ENCODE measurements at regions not wholly inside any gene's neighbourhood (a gene's known extent, or its start where the extent isn't known, plus 50 kb on each side); places are given as distances from the start of the nearest gene placed in this dataset.

DNA sequence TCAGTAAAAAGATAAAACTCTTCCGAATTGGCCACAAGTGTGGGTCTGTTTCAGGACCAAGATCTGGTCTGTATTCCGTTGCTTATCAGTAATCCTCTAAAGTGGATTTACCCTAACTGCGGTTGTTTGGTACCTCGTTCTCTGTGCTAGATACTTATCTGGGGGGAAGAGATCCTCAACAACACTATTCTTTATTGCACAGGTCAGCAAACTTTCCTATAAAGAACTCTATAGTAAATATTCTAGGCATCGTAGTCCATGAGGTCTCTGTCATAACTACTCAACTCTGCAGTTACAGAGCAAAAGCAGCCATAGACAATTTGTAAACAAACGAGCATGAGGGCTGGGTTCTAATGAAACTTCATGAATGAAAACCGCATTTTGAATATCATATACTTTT is 335.8 kb upstream of the KIF2A start:
- no peak for TF ChIP-seq POLR2A (IDR thresholded peaks at IDR 0.05)
- TF ChIP-seq, protein P1, sequence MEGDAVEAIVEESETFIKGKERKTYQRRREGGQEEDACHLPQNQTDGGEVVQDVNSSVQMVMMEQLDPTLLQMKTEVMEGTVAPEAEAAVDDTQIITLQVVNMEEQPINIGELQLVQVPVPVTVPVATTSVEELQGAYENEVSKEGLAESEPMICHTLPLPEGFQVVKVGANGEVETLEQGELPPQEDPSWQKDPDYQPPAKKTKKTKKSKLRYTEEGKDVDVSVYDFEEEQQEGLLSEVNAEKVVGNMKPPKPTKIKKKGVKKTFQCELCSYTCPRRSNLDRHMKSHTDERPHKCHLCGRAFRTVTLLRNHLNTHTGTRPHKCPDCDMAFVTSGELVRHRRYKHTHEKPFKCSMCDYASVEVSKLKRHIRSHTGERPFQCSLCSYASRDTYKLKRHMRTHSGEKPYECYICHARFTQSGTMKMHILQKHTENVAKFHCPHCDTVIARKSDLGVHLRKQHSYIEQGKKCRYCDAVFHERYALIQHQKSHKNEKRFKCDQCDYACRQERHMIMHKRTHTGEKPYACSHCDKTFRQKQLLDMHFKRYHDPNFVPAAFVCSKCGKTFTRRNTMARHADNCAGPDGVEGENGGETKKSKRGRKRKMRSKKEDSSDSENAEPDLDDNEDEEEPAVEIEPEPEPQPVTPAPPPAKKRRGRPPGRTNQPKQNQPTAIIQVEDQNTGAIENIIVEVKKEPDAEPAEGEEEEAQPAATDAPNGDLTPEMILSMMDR (IDR thresholded peaks at IDR 0.05), result no peak
